ENCODE measurements at regions not wholly inside any gene's neighbourhood (a gene's known extent, or its start where the extent isn't known, plus 50 kb on each side); places are given as distances from the start of the nearest gene placed in this dataset.

DNA sequence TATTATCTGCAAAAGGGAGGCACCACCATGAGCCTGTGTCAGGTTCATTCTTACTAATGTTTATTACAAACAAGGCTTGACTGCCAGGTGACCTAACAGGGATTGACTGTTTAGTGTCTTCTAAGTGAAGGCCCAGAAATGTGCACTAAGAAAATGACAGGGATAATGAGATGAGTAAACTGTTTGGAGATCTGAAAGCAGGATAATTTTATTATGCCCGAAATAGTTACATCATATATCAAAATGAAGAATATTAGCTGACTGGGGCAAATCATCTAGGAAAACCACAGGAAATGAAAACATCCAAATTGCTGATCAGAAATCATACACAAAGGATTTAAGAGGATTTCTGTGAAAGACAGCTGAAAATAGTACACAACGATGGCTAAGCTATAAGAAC, 516.7 kb downstream of the HDGFL1 start:
- no peaks in the 10 kb centered on the region for H3K27me3 ChIP-seq
- no peaks in the 10 kb centered on the region for H3K4me1 ChIP-seq
- H3K4me3 ChIP-seq, result no peak overlapping the region
- intact Hi-C loops (cut with DNase I), result no loop called here
- 84 to 91% (median 89%) methylated on average over 2 of the region's 2 CpGs for WGBS, 4 donors
- H3K27ac ChIP-seq, result no peak overlapping the region
- H3K9me3 ChIP-seq, result no peaks in the 10 kb centered on the region
- no peaks in the 10 kb centered on the region for H3K36me3 ChIP-seq
- TF ChIP-seq, protein P1, sequence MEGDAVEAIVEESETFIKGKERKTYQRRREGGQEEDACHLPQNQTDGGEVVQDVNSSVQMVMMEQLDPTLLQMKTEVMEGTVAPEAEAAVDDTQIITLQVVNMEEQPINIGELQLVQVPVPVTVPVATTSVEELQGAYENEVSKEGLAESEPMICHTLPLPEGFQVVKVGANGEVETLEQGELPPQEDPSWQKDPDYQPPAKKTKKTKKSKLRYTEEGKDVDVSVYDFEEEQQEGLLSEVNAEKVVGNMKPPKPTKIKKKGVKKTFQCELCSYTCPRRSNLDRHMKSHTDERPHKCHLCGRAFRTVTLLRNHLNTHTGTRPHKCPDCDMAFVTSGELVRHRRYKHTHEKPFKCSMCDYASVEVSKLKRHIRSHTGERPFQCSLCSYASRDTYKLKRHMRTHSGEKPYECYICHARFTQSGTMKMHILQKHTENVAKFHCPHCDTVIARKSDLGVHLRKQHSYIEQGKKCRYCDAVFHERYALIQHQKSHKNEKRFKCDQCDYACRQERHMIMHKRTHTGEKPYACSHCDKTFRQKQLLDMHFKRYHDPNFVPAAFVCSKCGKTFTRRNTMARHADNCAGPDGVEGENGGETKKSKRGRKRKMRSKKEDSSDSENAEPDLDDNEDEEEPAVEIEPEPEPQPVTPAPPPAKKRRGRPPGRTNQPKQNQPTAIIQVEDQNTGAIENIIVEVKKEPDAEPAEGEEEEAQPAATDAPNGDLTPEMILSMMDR (IDR thresholded peaks at IDR 0.05), result no peak
- TF ChIP-seq POLR2A (IDR thresholded peaks at IDR 0.05), result no peak
- ATAC-seq (no peak), DNase-seq (no peak)

DNA sequence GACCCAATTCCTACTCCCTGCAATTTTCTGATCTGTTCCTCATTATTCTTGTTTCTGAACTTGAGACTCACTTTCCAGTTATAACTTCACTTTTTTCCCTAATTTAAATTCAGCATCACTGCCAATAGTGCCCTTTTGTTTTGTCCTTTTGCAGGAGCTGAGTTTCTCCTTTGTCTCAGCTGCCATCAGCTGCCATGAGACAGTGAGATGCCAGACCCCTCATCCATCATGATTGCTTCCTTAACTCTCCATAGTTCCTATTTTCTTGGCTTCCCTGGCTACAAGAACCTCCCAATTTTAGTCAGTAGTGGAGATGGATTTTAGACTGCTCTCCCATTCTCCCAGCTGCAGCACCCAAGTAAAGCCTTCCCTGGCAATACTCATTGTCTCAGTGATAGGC, 518.1 kb downstream of the HDGFL1 start:
- intact Hi-C loops (cut with DNase I), result no loop called here
- ATAC-seq (no peak), DNase-seq (no peak)
- Histone ChIP-seq H3K27ac (no peak overlapping the region), H3K4me1 (no peaks in the 10 kb centered on the region), H3K36me3 (no peaks in the 10 kb centered on the region), H3K4me3 (no peak overlapping the region), H3K9me3 (no peaks in the 10 kb centered on the region), H3K27me3 (no peaks in the 10 kb centered on the region)
- TF ChIP-seq POLR2A (IDR thresholded peaks at IDR 0.05), result no peak
- TF ChIP-seq, protein P1 (IDR thresholded peaks at IDR 0.05), result no peak

DNA sequence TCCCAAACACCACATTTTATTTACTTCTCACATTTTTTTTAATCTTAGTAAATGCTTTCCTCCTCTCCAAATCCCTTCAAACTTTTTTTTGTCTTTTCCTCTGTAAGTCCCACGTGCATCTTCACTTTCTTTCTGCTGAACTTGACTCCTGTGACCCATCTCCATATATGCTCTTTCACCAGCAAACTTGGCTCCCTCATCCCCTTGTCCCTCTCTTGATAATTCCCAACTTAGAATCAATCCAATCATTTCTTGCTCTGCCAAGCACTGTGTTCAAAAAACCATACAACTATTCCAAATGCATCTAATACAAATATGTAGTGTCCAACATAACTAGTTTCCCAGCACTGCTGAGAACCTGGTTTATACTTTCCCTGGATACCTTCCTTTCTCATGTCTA, 519.4 kb downstream of the HDGFL1 start:
- no peak for ATAC-seq
- 57 to 73% (median 62%) methylated on average over 1 of the region's 1 CpG for WGBS, 4 donors
- Histone ChIP-seq H3K27me3 (no peaks in the 10 kb centered on the region), H3K9me3 (no peaks in the 10 kb centered on the region), H3K4me1 (no peaks in the 10 kb centered on the region), H3K36me3 (no peaks in the 10 kb centered on the region), H3K27ac (no peak overlapping the region), H3K4me3 (no peak overlapping the region)
- DNase-seq, result no peak
- TF ChIP-seq, protein P1 (IDR thresholded peaks at IDR 0.05), result no peak
- no peak for TF ChIP-seq POLR2A (IDR thresholded peaks at IDR 0.05)
- intact Hi-C loops (cut with DNase I), result no loop called here

DNA sequence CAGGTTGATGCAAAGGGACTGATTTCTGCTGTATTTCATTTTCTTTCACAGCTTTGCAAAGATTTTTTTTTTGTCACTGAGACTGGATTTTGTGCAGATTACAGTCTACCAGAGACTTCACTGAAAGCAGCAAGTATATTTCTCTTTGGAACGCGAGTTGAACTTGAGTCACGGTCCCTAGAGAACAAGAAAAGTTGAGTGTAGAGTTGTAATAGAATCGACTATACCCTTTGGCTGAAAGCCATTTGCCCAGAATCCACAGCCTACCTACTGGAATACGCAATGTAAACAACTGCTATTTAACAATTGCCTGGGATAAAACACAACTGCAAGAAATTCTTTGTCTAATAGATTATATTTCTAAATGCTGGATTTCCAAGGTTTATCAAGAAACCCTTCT, 520.6 kb downstream of the HDGFL1 start:
- no peak overlapping the region for H3K27ac ChIP-seq
- DNase-seq (no peak), ATAC-seq (no peak)
- intact Hi-C loops (cut with DNase I), result no loop called here
- H3K4me1 ChIP-seq, result no peaks in the 10 kb centered on the region
- H3K9me3 ChIP-seq, result no peaks in the 10 kb centered on the region
- TF ChIP-seq, protein P1 (IDR thresholded peaks at IDR 0.05), result no peak
- no peak for TF ChIP-seq POLR2A (IDR thresholded peaks at IDR 0.05)
- H3K27me3 ChIP-seq, result no peaks in the 10 kb centered on the region
- 67 to 75% (median 72%) methylated on average over 5 of the region's 5 CpGs for WGBS, 4 donors
- no peak overlapping the region for H3K4me3 ChIP-seq
- no peaks in the 10 kb centered on the region for H3K36me3 ChIP-seq
